ENCODE measurements at regions not wholly inside any gene's neighbourhood (a gene's known extent, or its start where the extent isn't known, plus 50 kb on each side); places are given as distances from the start of the nearest gene placed in this dataset.
"Not testable (repeated sequence)": the region's sequence is repeated elsewhere in the genome, so short reads cannot be mapped to it uniquely, and the experiment has no call there.

DNA sequence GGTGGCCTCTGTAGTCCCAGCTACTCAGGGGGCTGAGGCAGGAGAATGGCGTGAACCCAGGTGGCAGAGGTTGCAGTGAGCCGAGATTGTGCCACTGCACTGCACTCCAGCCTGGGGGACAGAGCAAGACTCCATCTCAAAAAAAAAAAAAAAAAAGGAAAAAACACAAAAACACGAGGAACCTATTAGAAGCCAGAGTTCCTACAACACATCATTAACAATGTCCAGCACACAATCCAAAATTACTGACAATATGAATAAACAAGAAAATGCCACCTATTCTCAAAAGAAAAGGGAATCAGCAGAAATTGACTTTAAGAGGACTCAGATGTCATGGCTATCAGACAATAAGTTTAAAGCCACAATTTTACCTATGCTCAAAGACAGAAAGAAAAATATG, 57.3 kb upstream of the HS3ST3A1 start:
- H3K36me3 Mint-ChIP-seq (ENCODE audit: low read depth); intact Hi-C loops (cut with micrococcal nuclease); H3K9me3 Mint-ChIP-seq; H3K4me1 Mint-ChIP-seq (ENCODE audit: low read depth); H3K27ac Mint-ChIP-seq; H3K27me3 Mint-ChIP-seq (ENCODE audit: low read depth); DNase-seq (ENCODE audit: low spot score); H3K4me3 Mint-ChIP-seq (ENCODE audit: low read depth): not testable (repeated sequence)

GRCh38 chr17:13665872-13666635, 64.3 kb upstream of the HS3ST3A1 start:
- H3K4me3 Mint-ChIP-seq (ENCODE audit: low read depth) = no peak overlapping the region
- no peak for DNase-seq (ENCODE audit: low spot score)
- H3K36me3 Mint-ChIP-seq (ENCODE audit: low read depth) = no peaks in the 10 kb centered on the region
- peaks cover 27% of the 10 kb centered on the region for H3K9me3 Mint-ChIP-seq
- no peaks in the 10 kb centered on the region for H3K4me1 Mint-ChIP-seq (ENCODE audit: low read depth)
- intact Hi-C loops (cut with micrococcal nuclease) = no loop called here
- H3K27ac Mint-ChIP-seq = no peak overlapping the region
- no peaks in the 10 kb centered on the region for H3K27me3 Mint-ChIP-seq (ENCODE audit: low read depth)

- intact Hi-C loops (cut with micrococcal nuclease) = no loop called here
- Mint-ChIP-seq H3K36me3 (ENCODE audit: low read depth) (no peaks in the 10 kb centered on the region), H3K27ac (no peak overlapping the region), H3K27me3 (ENCODE audit: low read depth) (no peaks in the 10 kb centered on the region), H3K4me1 (ENCODE audit: low read depth) (no peaks in the 10 kb centered on the region), H3K4me3 (ENCODE audit: low read depth) (no peak overlapping the region), H3K9me3 (peaks cover 27% of the 10 kb centered on the region)
- no peak for DNase-seq (ENCODE audit: low spot score)
Measured at GRCh38 chr17:13671341-13671740, 69.6 kb upstream of the HS3ST3A1 start.

GRCh38 chr17:13671771-13672170, 70.0 kb upstream of the HS3ST3A1 start:
- H3K4me1 Mint-ChIP-seq (ENCODE audit: low read depth) = no peaks in the 10 kb centered on the region
- DNase-seq (ENCODE audit: low spot score) = no peak
- H3K36me3 Mint-ChIP-seq (ENCODE audit: low read depth) = no peaks in the 10 kb centered on the region
- H3K9me3 Mint-ChIP-seq = peaks cover 27% of the 10 kb centered on the region
- no peak overlapping the region for H3K27ac Mint-ChIP-seq
- H3K4me3 Mint-ChIP-seq (ENCODE audit: low read depth) = no peak overlapping the region
- H3K27me3 Mint-ChIP-seq (ENCODE audit: low read depth) = no peaks in the 10 kb centered on the region
- intact Hi-C loops (cut with micrococcal nuclease) = no loop called here

DNA sequence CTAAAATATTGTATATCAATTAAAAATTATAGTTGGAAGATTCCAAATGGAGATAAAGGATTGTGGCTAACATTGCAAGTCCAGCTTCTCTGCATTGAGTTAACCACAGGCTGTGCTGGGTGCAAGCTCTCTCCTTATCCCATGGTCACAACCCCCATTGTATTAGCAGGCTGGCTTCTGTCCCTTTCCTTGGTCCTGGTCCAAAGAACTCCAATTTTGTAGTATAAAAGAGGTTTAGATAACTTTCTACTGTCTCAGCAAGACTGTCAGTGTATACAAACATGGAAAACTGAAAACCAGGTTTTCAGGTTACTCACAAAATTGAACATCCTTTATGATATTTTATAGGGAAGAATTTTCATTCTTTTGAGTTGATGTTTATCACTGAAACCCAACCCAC, 76.6 kb upstream of the HS3ST3A1 start:
- Mint-ChIP-seq H3K36me3 (ENCODE audit: low read depth) (no peaks in the 10 kb centered on the region), H3K4me3 (ENCODE audit: low read depth) (no peak overlapping the region), H3K27ac (no peak overlapping the region), H3K4me1 (ENCODE audit: low read depth) (no peaks in the 10 kb centered on the region), H3K9me3 (no peaks in the 10 kb centered on the region), H3K27me3 (ENCODE audit: low read depth) (peaks cover 5% of the 10 kb centered on the region)
- intact Hi-C loops (cut with micrococcal nuclease) = no loop called here
- no peak for DNase-seq (ENCODE audit: low spot score)

DNA sequence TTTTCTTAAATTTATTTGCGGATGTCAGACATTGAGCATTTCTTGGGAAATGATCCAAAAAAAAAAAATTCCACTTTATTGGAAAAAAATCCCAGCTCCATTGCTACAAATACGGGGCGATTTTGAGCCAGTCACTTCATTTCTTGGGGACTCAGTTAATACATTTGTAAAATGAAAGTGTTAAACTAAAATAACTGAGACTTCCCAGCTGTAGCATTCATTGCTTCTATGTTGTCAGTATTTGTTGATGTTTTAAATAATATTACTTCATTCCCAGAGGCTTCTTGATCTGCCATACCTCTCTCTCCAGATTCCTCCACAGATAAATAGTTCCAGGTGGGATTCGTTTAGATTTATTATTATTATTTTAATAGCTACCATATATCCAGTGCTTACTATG, 77.1 kb upstream of the HS3ST3A1 start:
- Mint-ChIP-seq H3K27ac (no peak overlapping the region), H3K27me3 (ENCODE audit: low read depth) (peaks cover 8% of the 10 kb centered on the region), H3K9me3 (no peaks in the 10 kb centered on the region), H3K4me3 (ENCODE audit: low read depth) (no peak overlapping the region), H3K4me1 (ENCODE audit: low read depth) (no peaks in the 10 kb centered on the region), H3K36me3 (ENCODE audit: low read depth) (no peaks in the 10 kb centered on the region)
- intact Hi-C loops (cut with micrococcal nuclease) = no loop called here
- no peak for DNase-seq (ENCODE audit: low spot score)

DNA sequence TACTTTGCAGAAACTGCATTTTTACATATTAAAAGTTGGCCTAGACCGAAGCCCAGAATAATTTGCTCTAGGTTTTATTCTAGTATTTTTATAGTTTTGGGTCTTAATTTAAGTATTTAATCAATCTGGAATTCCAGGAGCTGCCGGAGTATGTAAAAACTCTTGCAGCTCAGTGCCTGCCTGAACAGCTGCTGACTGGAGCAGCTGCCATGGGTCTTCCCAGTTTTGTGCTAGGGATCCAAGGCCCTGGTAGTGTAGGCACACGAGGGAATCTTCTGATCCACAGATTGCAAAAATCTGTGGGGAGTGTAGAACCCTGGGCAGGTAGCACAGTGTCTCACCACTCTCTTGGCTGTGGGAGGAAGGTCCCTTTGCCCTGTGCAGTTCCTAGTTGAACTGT, 87.0 kb upstream of the HS3ST3A1 start:
- intact Hi-C loops (cut with micrococcal nuclease) = no loop called here
- Mint-ChIP-seq H3K36me3 (ENCODE audit: low read depth) (no peaks in the 10 kb centered on the region), H3K4me1 (ENCODE audit: low read depth) (no peaks in the 10 kb centered on the region), H3K9me3 (no peaks in the 10 kb centered on the region), H3K4me3 (ENCODE audit: low read depth) (no peak overlapping the region), H3K27ac (no peak overlapping the region), H3K27me3 (ENCODE audit: low read depth) (peaks cover 3% of the 10 kb centered on the region)
- DNase-seq (ENCODE audit: low spot score) = no peak

GRCh38 chr17:13690806-13691205, 89.1 kb upstream of the HS3ST3A1 start:
- intact Hi-C loops (cut with micrococcal nuclease) = no loop called here
- Mint-ChIP-seq H3K4me3 (ENCODE audit: low read depth) (no peak overlapping the region), H3K36me3 (ENCODE audit: low read depth) (no peaks in the 10 kb centered on the region), H3K9me3 (no peaks in the 10 kb centered on the region), H3K4me1 (ENCODE audit: low read depth) (no peaks in the 10 kb centered on the region), H3K27ac (no peak overlapping the region), H3K27me3 (ENCODE audit: low read depth) (peaks cover 3% of the 10 kb centered on the region)
- no peak for DNase-seq (ENCODE audit: low spot score)

GRCh38 chr17:13694934-13695333, 93.2 kb upstream of the HS3ST3A1 start:
- H3K4me1 Mint-ChIP-seq (ENCODE audit: low read depth) = no peaks in the 10 kb centered on the region
- no peak overlapping the region for H3K4me3 Mint-ChIP-seq (ENCODE audit: low read depth)
- no peaks in the 10 kb centered on the region for H3K9me3 Mint-ChIP-seq
- no peaks in the 10 kb centered on the region for H3K36me3 Mint-ChIP-seq (ENCODE audit: low read depth)
- intact Hi-C loops (cut with micrococcal nuclease) = no loop called here
- no peak for DNase-seq (ENCODE audit: low spot score)
- no peak overlapping the region for H3K27ac Mint-ChIP-seq
- peaks cover 7% of the 10 kb centered on the region for H3K27me3 Mint-ChIP-seq (ENCODE audit: low read depth)

GRCh38 chr17:13698832-13699231, 97.1 kb upstream of the HS3ST3A1 start:
- no peaks in the 10 kb centered on the region for H3K9me3 Mint-ChIP-seq

DNA sequence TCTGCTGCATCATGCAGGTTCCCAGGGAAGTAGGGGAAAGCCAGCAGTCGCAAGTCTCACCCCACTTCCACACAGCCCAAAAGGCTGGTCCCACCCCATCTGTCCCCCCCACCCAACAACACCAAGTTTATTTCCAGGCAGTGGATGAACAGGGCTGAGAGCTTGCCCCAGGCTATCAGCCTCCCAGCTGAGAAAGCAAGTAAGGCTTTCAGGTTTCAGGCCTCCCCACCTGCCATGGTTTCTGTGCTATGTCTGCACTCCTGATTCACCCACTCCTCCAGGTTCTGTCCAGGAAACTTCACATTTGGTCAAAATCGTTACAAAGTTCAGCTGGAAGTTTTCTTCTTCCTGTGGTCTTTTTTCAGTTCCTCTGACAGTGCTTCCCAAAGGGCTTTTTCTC, 97.5 kb upstream of the HS3ST3A1 start:
- Mint-ChIP-seq H3K27me3 (ENCODE audit: low read depth) (peaks cover 7% of the 10 kb centered on the region), H3K4me3 (ENCODE audit: low read depth) (no peak overlapping the region), H3K36me3 (ENCODE audit: low read depth) (no peaks in the 10 kb centered on the region), H3K4me1 (ENCODE audit: low read depth) (peaks cover 2% of the 10 kb centered on the region), H3K27ac (no peak overlapping the region), H3K9me3 (no peaks in the 10 kb centered on the region)
- intact Hi-C loops (cut with micrococcal nuclease) = no loop called here
- DNase-seq (ENCODE audit: low spot score) = no peak

More at GRCh38 chr17:13698832-13699231, 97.1 kb upstream of the HS3ST3A1 start:
- intact Hi-C loops (cut with micrococcal nuclease) = no loop called here
- Mint-ChIP-seq H3K36me3 (ENCODE audit: low read depth) (no peaks in the 10 kb centered on the region), H3K4me3 (ENCODE audit: low read depth) (no peak overlapping the region), H3K27me3 (ENCODE audit: low read depth) (peaks cover 7% of the 10 kb centered on the region), H3K27ac (no peak overlapping the region), H3K4me1 (ENCODE audit: low read depth) (peaks cover 2% of the 10 kb centered on the region)
- DNase-seq (ENCODE audit: low spot score) = no peak

DNA sequence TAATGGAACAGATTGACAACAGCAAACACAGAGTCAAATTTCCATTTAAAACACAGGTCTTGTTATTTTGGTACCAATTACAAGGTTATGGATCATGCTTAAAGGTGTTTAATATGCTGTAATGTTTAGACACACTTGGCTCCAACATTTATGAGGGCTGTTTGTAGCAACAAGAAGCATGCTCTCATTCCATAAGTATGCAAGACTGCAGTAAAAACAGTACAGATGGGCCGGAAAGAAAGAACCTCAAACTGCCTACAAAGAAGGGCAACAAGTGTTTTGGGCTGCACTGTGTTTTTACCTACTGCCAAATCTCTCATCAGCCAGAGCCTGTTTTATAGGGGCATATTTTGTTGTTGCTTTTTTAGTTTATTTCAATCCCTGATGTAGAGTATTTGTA, 100.5 kb upstream of the HS3ST3A1 start:
- H3K36me3 Mint-ChIP-seq (ENCODE audit: low read depth) = no peaks in the 10 kb centered on the region
- peaks cover 8% of the 10 kb centered on the region for H3K27me3 Mint-ChIP-seq (ENCODE audit: low read depth)
- peaks cover 2% of the 10 kb centered on the region for H3K4me1 Mint-ChIP-seq (ENCODE audit: low read depth)
- H3K27ac Mint-ChIP-seq = no peak overlapping the region
- intact Hi-C loops (cut with micrococcal nuclease) = loop anchor here (10.0 kb wide), 1 partner anchor 603 kb away; the partner anchor contains the start of gene HS3ST3B1
- no peak overlapping the region for H3K4me3 Mint-ChIP-seq (ENCODE audit: low read depth)
- no peak for DNase-seq (ENCODE audit: low spot score)
- H3K9me3 Mint-ChIP-seq = no peaks in the 10 kb centered on the region

DNA sequence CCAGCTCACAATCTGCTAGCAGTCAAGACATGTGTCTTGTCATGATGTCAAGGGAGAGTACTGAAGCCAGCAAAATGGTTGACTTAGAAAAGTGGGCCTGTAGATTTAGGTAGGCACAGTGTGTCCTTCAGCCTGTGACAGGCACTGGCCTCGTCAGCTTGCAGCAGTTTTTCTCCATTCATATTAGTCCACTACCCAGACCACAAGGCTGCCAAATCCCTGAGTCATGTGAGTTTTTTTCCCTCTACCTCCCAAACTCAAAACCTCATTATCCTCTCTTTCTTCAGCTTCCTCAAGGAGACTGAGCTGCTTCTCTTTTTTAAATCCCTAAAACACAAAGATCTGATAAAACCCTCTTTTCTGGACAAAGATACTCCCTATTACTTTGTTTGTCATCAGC, 102.6 kb upstream of the HS3ST3A1 start:
- peaks cover 8% of the 10 kb centered on the region for H3K27me3 Mint-ChIP-seq (ENCODE audit: low read depth)
- no peaks in the 10 kb centered on the region for H3K9me3 Mint-ChIP-seq
- intact Hi-C loops (cut with micrococcal nuclease) = loop anchor here (10.0 kb wide), 1 partner anchor 600 kb away; the partner anchor contains the start of gene HS3ST3B1
- peaks cover 2% of the 10 kb centered on the region for H3K4me1 Mint-ChIP-seq (ENCODE audit: low read depth)
- H3K4me3 Mint-ChIP-seq (ENCODE audit: low read depth) = no peak overlapping the region
- H3K27ac Mint-ChIP-seq = no peak overlapping the region
- DNase-seq (ENCODE audit: low spot score) = no peak
- no peaks in the 10 kb centered on the region for H3K36me3 Mint-ChIP-seq (ENCODE audit: low read depth)

Data from activated T-helper 2 cell treated with anti-CD3 and anti-CD28 coated beads, Interferon-gamma antibody, Interleukin-2, Interleukin-4, amounts not matched to agents 10 μg/mL and 5 μg/mL and 100 μg/mL, durations not matched to agents 14 hours and 24 hours and 36 hours (primary cell).